CD4-positive, alpha-beta T cell (primary cell): ENCODE measurements at regions not wholly inside any gene's neighbourhood (a gene's known extent, or its start where the extent isn't known, plus 50 kb on each side); places are given as distances from the start of the nearest gene placed in this dataset.

Source experiments
- ATAC-seq: fragments of 200-7000 bp; cut with Tn5 transposase; one replicate; pipeline ENCODE4 v1.10.0; 2022; ENCODE audit warnings: mild to moderate bottlenecking; ENCODE audit not compliant: poor library complexity
- CTCF ChIA-PET: fragments of 350-600 bp; sonication (Branson Sonifier 250); formaldehyde crosslinking; loops from one replicate; lab custom pipeline; 2021; ENCODE audit warnings: antibody characterized with exemption, inconsistent platforms; lab: Charles Lee
- POLR2A ChIA-PET: fragments of 350-600 bp; sonication (Branson Sonifier 250); formaldehyde crosslinking; loops from one replicate; lab custom pipeline; 2021; ENCODE audit warnings: antibody characterized with exemption, inconsistent platforms; lab: Charles Lee
- DNase-seq, 14 experiments: peaks; one replicate each; pipeline ENCODE4 v3.0.0-alpha.2; 2013 to 2020; ENCODE audit warnings: mixed read lengths in 2 of 14
- H3K27ac ChIP-seq, 2 donors: one replicate each; pipeline versions ENCODE4 v1.5.1 to v1.7.0; 2013; ENCODE audit warnings: low read length in 2 of 2, low read depth in 1 of 2, mild to moderate bottlenecking in 1 of 2
- H3K27me3 ChIP-seq, 2 experiments: 1 replicate in 1 of 2; 2 replicates in 1 of 2; pipeline versions ENCODE4 v1.6.1 to v1.7.0; 2013; ENCODE audit warnings: low read length in 2 of 2, control low read depth in 1 of 2, mild to moderate bottlenecking in 1 of 2, moderate library complexity in 1 of 2; ENCODE audit not compliant: insufficient read depth in 2 of 2, control insufficient read depth in 1 of 2
- H3K36me3 ChIP-seq: one replicate; pipeline ENCODE4 v1.6.1; 2013; ENCODE audit warnings: low read length, control low read depth; ENCODE audit not compliant: insufficient read depth
- H3K4me1 ChIP-seq: one replicate; pipeline ENCODE4 v1.6.1; 2013; ENCODE audit warnings: low read length, control low read depth; ENCODE audit not compliant: insufficient read depth
- H3K4me3 ChIP-seq: one replicate; pipeline ENCODE4 v1.5.1; 2013; ENCODE audit warnings: mild to moderate bottlenecking, low read length, moderate library complexity
- H3K9me3 ChIP-seq, 2 experiments: 1 replicate in 1 of 2; 2 replicates in 1 of 2; pipeline versions ENCODE4 v1.6.1 to v1.7.0; 2013; ENCODE audit warnings: low read length in 2 of 2, mild to moderate bottlenecking in 2 of 2, control low read depth in 1 of 2, moderate library complexity in 1 of 2; ENCODE audit not compliant: control insufficient read depth in 1 of 2, insufficient read depth in 1 of 2
- H3K27ac Mint-ChIP-seq: one replicate; pipeline ENCODE4 v1.8.0; 2020; ENCODE audit warnings: mixed read lengths
- H3K27me3 Mint-ChIP-seq: one replicate; pipeline ENCODE4 v1.8.0; 2021; ENCODE audit warnings: mixed read lengths
- H3K36me3 Mint-ChIP-seq: one replicate; pipeline ENCODE4 v1.8.0; 2021; ENCODE audit warnings: low read depth, mixed read lengths
- H3K4me1 Mint-ChIP-seq: one replicate; pipeline ENCODE4 v1.8.0; 2021; ENCODE audit warnings: low read depth, mixed read lengths
- H3K4me3 Mint-ChIP-seq: one replicate; pipeline ENCODE4 v1.8.0; 2020; ENCODE audit warnings: mild to moderate bottlenecking, mixed read lengths
- H3K9me3 Mint-ChIP-seq: one replicate; pipeline ENCODE4 v1.8.0; 2020; ENCODE audit warnings: mixed read lengths
- intact Hi-C, 2 experiments: fragments of 100-400 bp; cut with DNase I in 1 of 2; cut with micrococcal nuclease in 1 of 2; formaldehyde crosslinking; loops; one replicate each; pipeline versions ENCODE4 v1.15.1 to v1.9.0; 2023 to 2025; cut with DNase I, micrococcal nuclease
- TF ChIP-seq, protein P1 (sequence below): fragments of 200-600 bp; IDR thresholded peaks from one replicate; pipeline ENCODE4 v1.8.0; 2022; ENCODE audit warnings: antibody characterized with exemption, mild to moderate bottlenecking

DNA sequence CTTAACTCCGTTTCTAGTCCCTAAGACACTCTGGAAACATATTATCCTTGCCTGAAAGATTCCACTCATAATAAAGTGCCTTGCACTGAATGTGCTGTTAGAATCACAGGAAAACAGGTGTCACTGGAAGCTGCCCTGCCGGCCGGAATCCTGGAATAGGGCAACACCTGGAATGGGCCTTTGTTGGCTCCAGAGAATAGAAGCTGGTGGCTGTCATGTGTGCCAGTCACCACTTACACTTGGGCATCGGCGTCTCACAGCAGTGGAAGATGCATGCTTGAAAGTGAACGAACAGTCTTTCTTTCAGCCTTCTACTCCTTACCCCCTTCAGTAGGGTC is 90.8 kb upstream of the AFDN start:
- Mint-ChIP-seq H3K27ac (no peak overlapping the region), H3K4me1 (no peaks in the 10 kb centered on the region), H3K9me3 (peaks cover 4% of the 10 kb centered on the region), H3K4me3 (no peak overlapping the region), H3K27me3 (peaks cover 13% of the 10 kb centered on the region), H3K36me3 (no peaks in the 10 kb centered on the region)
- no peak overlapping the region for H3K27ac ChIP-seq
- H3K4me3 ChIP-seq = no peak overlapping the region
- TF ChIP-seq, protein P1, sequence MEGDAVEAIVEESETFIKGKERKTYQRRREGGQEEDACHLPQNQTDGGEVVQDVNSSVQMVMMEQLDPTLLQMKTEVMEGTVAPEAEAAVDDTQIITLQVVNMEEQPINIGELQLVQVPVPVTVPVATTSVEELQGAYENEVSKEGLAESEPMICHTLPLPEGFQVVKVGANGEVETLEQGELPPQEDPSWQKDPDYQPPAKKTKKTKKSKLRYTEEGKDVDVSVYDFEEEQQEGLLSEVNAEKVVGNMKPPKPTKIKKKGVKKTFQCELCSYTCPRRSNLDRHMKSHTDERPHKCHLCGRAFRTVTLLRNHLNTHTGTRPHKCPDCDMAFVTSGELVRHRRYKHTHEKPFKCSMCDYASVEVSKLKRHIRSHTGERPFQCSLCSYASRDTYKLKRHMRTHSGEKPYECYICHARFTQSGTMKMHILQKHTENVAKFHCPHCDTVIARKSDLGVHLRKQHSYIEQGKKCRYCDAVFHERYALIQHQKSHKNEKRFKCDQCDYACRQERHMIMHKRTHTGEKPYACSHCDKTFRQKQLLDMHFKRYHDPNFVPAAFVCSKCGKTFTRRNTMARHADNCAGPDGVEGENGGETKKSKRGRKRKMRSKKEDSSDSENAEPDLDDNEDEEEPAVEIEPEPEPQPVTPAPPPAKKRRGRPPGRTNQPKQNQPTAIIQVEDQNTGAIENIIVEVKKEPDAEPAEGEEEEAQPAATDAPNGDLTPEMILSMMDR = no peak
- ATAC-seq (no peak), DNase-seq (no peak)
- peaks cover 0 to 4% of the 10 kb centered on the region in 2 experiments for H3K27me3 ChIP-seq
- no peaks in the 10 kb centered on the region for H3K36me3 ChIP-seq
- CTCF ChIA-PET = no interaction called here
- peaks cover 0 to 14% of the 10 kb centered on the region in 2 experiments for H3K9me3 ChIP-seq
- intact Hi-C loops = no loop called here
- POLR2A ChIA-PET = no interaction called here
- H3K4me1 ChIP-seq = no peaks in the 10 kb centered on the region

DNA sequence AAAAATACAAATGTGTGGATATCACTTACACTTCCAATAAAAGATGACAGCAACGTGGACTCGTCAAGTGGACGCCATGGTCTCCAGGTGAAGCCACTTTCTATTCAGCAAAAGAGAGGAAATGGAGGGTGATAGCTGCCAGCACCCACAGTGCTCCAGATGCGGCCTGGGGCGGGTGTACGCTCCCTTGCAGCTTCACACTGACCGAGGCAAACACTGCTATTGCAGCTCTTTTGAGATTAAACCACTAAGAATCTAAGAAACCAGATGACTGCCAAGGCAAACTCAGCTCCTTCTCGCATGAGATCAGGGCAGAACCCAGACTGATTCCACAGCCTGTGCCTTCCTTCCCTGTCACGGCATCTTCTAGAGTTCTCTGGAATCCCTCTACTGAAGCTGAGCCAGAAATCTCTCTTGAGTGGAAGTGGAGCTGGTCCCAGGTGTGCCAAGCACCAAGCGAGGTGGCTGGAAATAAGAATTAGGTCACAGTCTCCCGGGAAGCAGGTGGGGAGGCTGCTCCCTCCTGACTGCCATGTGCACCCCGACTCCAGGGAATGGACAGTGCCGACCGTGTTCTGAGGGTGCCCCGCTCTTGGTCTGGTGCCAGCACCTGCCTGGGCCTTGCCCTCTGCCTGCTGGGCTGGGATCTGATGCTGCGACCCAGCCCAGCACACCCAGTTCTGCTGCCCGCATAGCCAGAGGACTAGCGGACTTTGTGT is 90.1 kb upstream of the AFDN start:
- no peak for DNase-seq
- no peaks in the 10 kb centered on the region for H3K36me3 Mint-ChIP-seq
- H3K4me3 Mint-ChIP-seq = no peak overlapping the region
- H3K36me3 ChIP-seq = no peaks in the 10 kb centered on the region
- ChIA-PET POLR2A (no interaction called here), CTCF (no interaction called here)
- H3K9me3 ChIP-seq = peaks cover 0 to 14% of the 10 kb centered on the region in 2 experiments
- no peaks in the 10 kb centered on the region for H3K4me1 ChIP-seq
- H3K27me3 Mint-ChIP-seq = peaks cover 13% of the 10 kb centered on the region
- H3K27ac ChIP-seq = no peak overlapping the region
- H3K27me3 ChIP-seq = peaks cover 0 to 4% of the 10 kb centered on the region in 2 experiments
- H3K4me1 Mint-ChIP-seq = no peaks in the 10 kb centered on the region
- no peak overlapping the region for H3K27ac Mint-ChIP-seq
- no peak for ATAC-seq
- H3K4me3 ChIP-seq = no peak overlapping the region
- TF ChIP-seq, protein P1 = no peak
- intact Hi-C loops = no loop called here
- H3K9me3 Mint-ChIP-seq = peaks cover 4% of the 10 kb centered on the region

DNA sequence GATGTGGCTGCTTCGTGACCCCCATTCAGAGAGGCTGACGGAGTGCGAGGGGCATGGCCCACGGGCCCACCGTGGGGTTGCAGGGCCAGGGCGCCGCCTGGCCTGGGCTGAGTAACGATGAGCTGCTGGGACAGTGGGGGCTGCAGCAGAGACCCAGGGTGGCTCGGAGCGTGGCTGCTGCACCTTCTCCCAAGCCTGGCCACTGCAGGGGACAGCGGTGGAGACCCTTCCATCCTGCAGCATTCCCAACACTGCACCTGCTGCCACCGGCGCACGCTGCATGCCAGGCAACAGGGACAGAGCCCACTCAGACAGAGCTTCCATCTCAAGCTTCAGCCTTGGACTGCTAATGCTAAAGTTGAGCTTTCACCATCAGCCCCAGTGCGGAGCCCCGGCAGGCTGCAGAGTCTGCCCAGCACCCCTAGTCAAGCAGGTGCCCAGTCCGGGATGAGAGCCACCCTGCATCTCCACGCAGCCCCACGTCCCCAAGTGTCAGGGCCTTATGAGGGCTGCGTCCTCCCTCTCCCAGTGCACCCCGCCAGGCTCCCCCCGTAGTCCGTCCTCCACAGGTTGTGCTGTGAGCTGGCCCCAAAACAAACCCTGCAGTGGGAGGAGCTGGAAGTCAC is 89.4 kb upstream of the AFDN start:
- Histone ChIP-seq H3K4me3 (no peak overlapping the region), H3K27ac (no peak overlapping the region), H3K36me3 (no peaks in the 10 kb centered on the region), H3K27me3 (peaks cover 0 to 4% of the 10 kb centered on the region in 2 experiments), H3K4me1 (no peaks in the 10 kb centered on the region), H3K9me3 (peaks cover 0 to 8% of the 10 kb centered on the region in 2 experiments)
- CTCF ChIA-PET = no interaction called here
- no peak overlapping the region for H3K27ac Mint-ChIP-seq
- POLR2A ChIA-PET = no interaction called here
- no peak for ATAC-seq
- peaks cover 13% of the 10 kb centered on the region for H3K27me3 Mint-ChIP-seq
- intact Hi-C loops = no loop called here
- H3K9me3 Mint-ChIP-seq = peaks cover 2% of the 10 kb centered on the region
- H3K4me3 Mint-ChIP-seq = no peak overlapping the region
- H3K4me1 Mint-ChIP-seq = no peaks in the 10 kb centered on the region
- TF ChIP-seq, protein P1 = no peak
- H3K36me3 Mint-ChIP-seq = no peaks in the 10 kb centered on the region
- DNase-seq = no peak
